ENCODE measurements at regions not wholly inside any gene's neighbourhood (a gene's known extent, or its start where the extent isn't known, plus 50 kb on each side); places are given as distances from the start of the nearest gene placed in this dataset.
"Not testable (repeated sequence)": the region's sequence is repeated elsewhere in the genome, so short reads cannot be mapped to it uniquely, and the experiment has no call there.

DNA sequence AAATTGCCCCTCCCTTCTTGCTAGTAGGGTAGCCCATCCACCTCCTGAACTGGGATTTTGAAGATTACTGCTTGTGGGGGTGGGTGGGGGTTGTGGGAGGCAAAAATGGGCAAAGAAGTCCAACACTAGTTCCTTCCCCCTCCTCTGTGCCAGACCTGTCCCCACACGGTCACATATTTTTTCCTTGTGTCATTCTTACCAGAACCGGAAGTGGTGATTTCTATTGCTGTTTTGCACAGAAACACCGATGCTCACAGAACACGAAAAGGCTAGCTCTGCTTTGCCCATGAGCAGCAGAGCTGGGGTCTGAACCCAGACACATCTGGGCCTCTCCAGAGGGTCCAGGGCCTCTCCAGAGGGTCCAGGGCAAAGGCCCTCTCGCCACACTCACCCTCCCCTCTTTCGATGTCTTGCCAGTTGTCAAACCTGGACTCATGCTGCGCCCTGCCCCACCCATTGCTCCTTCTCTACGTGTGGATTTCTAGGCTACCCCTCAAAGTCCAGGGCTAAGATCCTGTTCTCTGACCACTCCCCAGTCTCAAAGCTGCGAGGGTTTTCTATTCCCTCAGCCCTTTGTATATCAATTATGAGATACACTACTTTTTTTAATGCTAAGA, 264.4 kb upstream of the MSX2 start:
- Mint-ChIP-seq H3K36me3 (ENCODE audit: low read depth) (no peaks in the 10 kb centered on the region), H3K4me1 (peaks cover 10% of the 10 kb centered on the region), H3K27ac (no peak overlapping the region), H3K9me3 (ENCODE audit: low read depth) (no peaks in the 10 kb centered on the region), H3K4me3 (no peak overlapping the region), H3K27me3 (no peaks in the 10 kb centered on the region)
- POLR2A ChIA-PET: no interaction called here
- DNase-seq: no peak
- CTCF ChIA-PET: no interaction called here
- no peak for ATAC-seq
- intact Hi-C loops (cut with DNase I, micrococcal nuclease): no loop called here

DNA sequence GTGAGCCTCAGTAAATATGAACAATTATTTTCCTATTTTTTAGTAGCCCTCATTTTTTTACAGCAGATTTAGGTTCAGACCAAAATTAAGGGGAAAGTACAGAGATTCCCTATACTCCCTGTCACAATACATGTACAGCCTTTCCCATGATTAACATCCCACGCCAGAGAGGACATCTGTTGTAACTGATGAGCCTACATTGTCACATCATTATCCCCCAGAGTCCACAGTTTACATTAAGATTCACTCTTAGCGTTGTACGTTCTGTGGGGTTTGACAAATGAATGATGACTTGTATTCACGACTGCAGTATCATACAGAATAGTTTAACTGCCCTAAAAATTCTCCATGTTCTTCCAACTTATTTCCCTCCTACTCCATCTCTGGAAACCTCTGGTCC, 262.3 kb upstream of the MSX2 start:
- POLR2A ChIA-PET: no interaction called here
- Mint-ChIP-seq H3K27ac (no peak overlapping the region), H3K36me3 (ENCODE audit: low read depth) (no peaks in the 10 kb centered on the region), H3K4me1 (peaks cover 6% of the 10 kb centered on the region), H3K27me3 (peaks cover 3% of the 10 kb centered on the region), H3K9me3 (ENCODE audit: low read depth) (peaks cover 4% of the 10 kb centered on the region), H3K4me3 (no peak overlapping the region)
- ATAC-seq (no peak), DNase-seq (no peak)
- CTCF ChIA-PET: no interaction called here
- intact Hi-C loops (cut with DNase I, micrococcal nuclease): no loop called here

DNA sequence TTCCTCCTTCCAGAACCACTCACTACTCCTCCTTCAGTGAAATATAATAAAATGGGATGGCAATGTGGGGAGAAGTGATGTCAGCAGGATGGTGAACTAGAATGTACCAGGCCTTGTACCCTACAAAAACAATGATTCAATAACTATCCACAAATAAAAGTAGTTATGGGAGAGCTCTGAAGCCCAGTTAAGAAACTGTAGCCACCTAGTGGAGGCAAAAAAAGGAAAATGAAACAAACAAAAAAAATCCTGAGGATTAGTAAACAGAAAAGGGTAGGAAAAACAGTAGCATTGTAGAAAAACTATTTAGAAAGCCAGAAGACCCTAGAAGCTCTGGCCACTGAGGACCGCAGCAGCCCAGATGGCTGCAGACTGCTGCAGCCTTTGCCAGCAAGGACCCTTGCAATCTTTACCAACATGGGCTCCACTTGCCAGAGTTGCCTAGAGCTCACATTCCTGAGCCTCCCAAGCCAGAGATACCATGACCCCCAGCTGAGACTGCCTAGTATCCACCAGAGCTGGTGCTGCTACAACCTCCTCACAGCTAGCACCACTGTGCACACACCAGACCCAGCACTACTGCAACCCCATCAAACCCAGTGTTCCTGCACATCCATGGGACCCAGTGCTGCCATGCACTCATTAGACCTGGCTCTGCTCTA, 259.7 kb upstream of the MSX2 start:
- H3K4me3 Mint-ChIP-seq: no peak overlapping the region
- peaks cover 6% of the 10 kb centered on the region for H3K4me1 Mint-ChIP-seq
- H3K36me3 Mint-ChIP-seq (ENCODE audit: low read depth): no peaks in the 10 kb centered on the region
- ChIA-PET POLR2A (no interaction called here), CTCF (no interaction called here)
- peaks cover 3% of the 10 kb centered on the region for H3K27me3 Mint-ChIP-seq
- no peak overlapping the region for H3K27ac Mint-ChIP-seq
- DNase-seq (no peak), ATAC-seq (no peak)
- peaks cover 4% of the 10 kb centered on the region for H3K9me3 Mint-ChIP-seq (ENCODE audit: low read depth)
- intact Hi-C loops (cut with DNase I, micrococcal nuclease): no loop called here

DNA sequence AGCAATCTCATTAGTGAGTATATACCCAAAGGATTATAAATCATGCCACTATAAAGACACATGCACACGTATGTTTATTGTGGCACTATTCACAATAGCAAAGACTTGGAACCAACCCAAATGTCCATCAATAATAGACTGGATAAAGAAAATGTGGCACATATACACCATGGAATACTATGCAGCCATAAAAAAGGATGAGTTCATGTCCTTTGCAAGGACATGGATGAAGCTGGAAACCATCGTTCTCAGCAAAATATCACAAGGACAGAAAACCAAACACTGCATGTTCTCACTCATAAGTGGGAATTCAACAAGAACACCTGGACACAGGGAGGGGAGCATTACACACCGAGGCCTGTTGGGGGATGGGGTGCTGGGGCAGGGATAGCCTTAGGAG, 252.9 kb upstream of the MSX2 start:
- CTCF ChIA-PET; DNase-seq; H3K9me3 Mint-ChIP-seq (ENCODE audit: low read depth); H3K36me3 Mint-ChIP-seq (ENCODE audit: low read depth); POLR2A ChIA-PET; intact Hi-C loops (cut with DNase I, micrococcal nuclease); H3K4me3 Mint-ChIP-seq; H3K4me1 Mint-ChIP-seq; H3K27me3 Mint-ChIP-seq; ATAC-seq; H3K27ac Mint-ChIP-seq: not testable (repeated sequence)

DNA sequence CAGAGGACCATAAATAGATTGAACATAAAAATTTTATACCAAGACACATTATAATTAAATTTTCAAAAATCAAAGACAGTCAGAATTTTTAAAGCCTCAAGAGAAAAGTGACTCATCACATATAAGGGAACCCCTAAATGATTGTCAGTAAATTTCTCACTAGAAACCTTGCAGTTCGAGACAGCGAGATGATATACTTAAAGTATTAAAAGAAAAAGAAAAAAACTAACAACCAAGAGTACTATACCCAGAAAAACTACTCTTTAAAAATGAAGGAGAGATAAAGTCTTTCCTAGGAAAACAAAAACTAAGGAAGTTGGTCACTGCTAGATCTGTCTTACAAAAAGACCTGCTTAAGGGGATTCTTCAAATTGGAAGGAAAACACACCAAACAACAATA, 251.4 kb upstream of the MSX2 start:
- Mint-ChIP-seq H3K9me3 (ENCODE audit: low read depth) (peaks cover 7% of the 10 kb centered on the region), H3K27ac (no peak overlapping the region), H3K4me3 (no peak overlapping the region), H3K36me3 (ENCODE audit: low read depth) (no peaks in the 10 kb centered on the region), H3K4me1 (no peaks in the 10 kb centered on the region), H3K27me3 (no peaks in the 10 kb centered on the region)
- ATAC-seq (no peak), DNase-seq (no peak)
- intact Hi-C loops (cut with DNase I, micrococcal nuclease): no loop called here
- ChIA-PET POLR2A (no interaction called here), CTCF (no interaction called here)

DNA sequence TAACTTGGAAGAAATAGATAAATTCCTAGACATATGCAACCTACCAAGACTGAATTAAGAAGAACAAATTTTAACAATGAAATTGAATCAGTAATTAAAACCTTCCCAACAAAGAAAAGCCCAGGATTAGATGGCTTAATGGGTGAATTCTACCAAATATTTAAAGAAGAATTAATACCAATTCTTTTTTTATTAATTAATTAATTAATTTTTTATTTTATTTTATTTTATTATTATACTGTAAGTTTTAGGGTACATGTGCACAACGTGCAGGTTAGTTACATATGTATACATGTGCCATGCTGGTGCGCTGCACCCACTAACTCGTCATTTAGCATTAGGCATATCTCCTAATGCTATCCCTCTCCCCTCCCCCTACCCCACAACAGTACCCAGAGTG, 248.4 kb upstream of the MSX2 start:
- H3K4me1 Mint-ChIP-seq; H3K27ac Mint-ChIP-seq; ATAC-seq; H3K36me3 Mint-ChIP-seq (ENCODE audit: low read depth); POLR2A ChIA-PET; intact Hi-C loops (cut with DNase I, micrococcal nuclease); CTCF ChIA-PET; DNase-seq; H3K27me3 Mint-ChIP-seq; H3K4me3 Mint-ChIP-seq: not testable (repeated sequence)
- H3K9me3 Mint-ChIP-seq (ENCODE audit: low read depth): peaks cover 18% of the 10 kb centered on the region

DNA sequence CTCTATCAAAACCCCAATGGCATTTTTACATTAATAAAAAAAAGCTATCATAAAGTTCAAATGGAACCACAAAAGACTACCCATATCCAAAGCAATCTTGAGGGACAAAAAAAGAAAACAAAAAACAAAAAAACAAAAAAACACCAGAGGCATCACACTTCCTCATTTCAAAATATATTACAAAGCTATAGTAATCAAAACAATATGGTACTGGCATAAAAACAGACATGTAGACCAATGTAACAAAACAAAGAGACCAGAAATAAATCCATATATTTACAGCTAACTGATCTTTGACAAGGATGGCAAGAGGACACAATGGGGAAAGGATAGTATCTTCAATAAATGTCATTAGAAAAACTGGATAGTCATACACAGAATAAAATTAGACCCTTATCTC, 245.1 kb upstream of the MSX2 start:
- H3K4me3 Mint-ChIP-seq: no peak overlapping the region
- no peak for DNase-seq
- intact Hi-C loops (cut with DNase I, micrococcal nuclease): no loop called here
- no peaks in the 10 kb centered on the region for H3K36me3 Mint-ChIP-seq (ENCODE audit: low read depth)
- POLR2A ChIA-PET: no interaction called here
- no peak for ATAC-seq
- no peak overlapping the region for H3K27ac Mint-ChIP-seq
- peaks cover 2% of the 10 kb centered on the region for H3K4me1 Mint-ChIP-seq
- H3K27me3 Mint-ChIP-seq: peaks cover 2% of the 10 kb centered on the region
- CTCF ChIA-PET: interaction anchor here (0.6 kb wide), 1 partner anchor 421 kb away, joined by 3 read pairs; no protein-coding TSS in a partner anchor
- peaks cover 16% of the 10 kb centered on the region for H3K9me3 Mint-ChIP-seq (ENCODE audit: low read depth)

DNA sequence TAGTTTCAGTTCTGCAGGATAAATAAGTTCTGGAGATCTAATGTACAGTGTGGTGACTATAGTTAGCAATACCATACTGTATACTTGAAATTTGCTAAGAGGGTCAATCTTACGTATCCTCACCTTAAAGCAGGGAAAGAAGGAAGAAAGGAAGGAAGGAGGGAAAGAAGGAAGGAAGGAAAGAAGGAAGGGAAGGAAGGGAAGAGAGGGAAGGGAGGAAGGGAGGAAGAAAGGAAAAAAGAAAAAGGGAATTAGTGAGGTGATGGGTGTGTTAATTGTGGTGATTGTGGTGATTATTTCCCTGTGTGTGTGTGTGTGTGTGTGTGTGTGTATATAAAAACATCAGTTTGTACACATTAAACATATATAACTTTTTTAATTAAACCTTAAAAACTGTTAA, 242.6 kb upstream of the MSX2 start:
- no peak overlapping the region for H3K27ac Mint-ChIP-seq
- no peaks in the 10 kb centered on the region for H3K36me3 Mint-ChIP-seq (ENCODE audit: low read depth)

DNA sequence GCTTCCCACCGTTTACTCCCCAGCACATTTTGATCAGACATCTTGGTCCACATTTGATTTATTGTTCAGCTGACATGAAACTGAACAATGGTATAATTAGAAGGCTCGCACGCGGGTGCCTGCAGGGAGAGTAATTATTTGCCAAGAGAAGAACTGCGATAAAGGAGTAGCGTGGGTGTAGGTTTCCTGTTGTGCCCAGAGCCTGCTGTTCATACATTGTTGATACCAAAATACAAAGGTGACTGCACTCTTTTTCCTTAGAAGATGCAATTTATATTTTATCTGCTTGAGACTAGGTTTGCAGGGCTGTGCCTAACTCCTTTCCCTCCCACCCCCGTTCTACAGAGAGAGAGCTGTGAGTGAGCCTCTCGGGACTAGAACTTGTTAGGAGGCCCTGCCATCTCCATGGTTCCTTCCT, 241.8 kb upstream of the MSX2 start:
- Mint-ChIP-seq H3K27ac (no peak overlapping the region), H3K36me3 (ENCODE audit: low read depth) (no peaks in the 10 kb centered on the region), H3K27me3 (peaks cover 3% of the 10 kb centered on the region), H3K4me1 (peaks cover 2% of the 10 kb centered on the region), H3K9me3 (ENCODE audit: low read depth) (peaks cover 13% of the 10 kb centered on the region), H3K4me3 (no peak overlapping the region)
- ATAC-seq: no peak
- DNase-seq: no peak
- ChIA-PET POLR2A (no interaction called here), CTCF (no interaction called here)
- intact Hi-C loops (cut with DNase I, micrococcal nuclease): no loop called here

More for the DNA sequence above, 242.6 kb upstream of the MSX2 start:
- H3K4me3 Mint-ChIP-seq: no peak overlapping the region
- POLR2A ChIA-PET: no interaction called here
- peaks cover 2% of the 10 kb centered on the region for H3K27me3 Mint-ChIP-seq
- peaks cover 2% of the 10 kb centered on the region for H3K4me1 Mint-ChIP-seq
- DNase-seq: no peak
- ATAC-seq: no peak
- CTCF ChIA-PET: no interaction called here
- peaks cover 13% of the 10 kb centered on the region for H3K9me3 Mint-ChIP-seq (ENCODE audit: low read depth)
- intact Hi-C loops (cut with DNase I, micrococcal nuclease): no loop called here

DNA sequence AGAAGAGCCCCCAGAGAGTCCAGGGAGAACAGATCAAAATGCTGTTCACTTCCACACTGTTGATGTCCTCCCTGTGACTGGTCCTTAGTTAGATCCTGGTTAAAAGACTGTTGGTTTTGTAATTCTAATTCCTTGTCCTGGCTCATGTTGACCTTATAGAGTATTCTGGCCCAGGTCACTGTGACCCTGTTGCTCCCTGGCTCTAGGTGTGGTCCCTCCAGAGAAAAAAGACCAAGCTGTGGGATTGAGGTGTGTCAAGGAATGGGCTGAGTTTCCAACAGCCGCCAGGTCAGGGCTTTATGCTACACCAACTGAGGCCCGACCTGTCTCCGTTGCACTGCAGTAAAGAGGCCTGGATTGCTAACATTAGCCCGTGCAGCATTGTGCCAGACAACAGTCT, 241.0 kb upstream of the MSX2 start:
- Mint-ChIP-seq H3K4me3 (no peak overlapping the region), H3K9me3 (ENCODE audit: low read depth) (peaks cover 11% of the 10 kb centered on the region), H3K4me1 (peaks cover 2% of the 10 kb centered on the region), H3K27me3 (peaks cover 3% of the 10 kb centered on the region), H3K27ac (no peak overlapping the region), H3K36me3 (ENCODE audit: low read depth) (no peaks in the 10 kb centered on the region)
- POLR2A ChIA-PET: no interaction called here
- no peak for ATAC-seq
- DNase-seq: no peak
- CTCF ChIA-PET: no interaction called here
- intact Hi-C loops (cut with DNase I, micrococcal nuclease): no loop called here

DNA sequence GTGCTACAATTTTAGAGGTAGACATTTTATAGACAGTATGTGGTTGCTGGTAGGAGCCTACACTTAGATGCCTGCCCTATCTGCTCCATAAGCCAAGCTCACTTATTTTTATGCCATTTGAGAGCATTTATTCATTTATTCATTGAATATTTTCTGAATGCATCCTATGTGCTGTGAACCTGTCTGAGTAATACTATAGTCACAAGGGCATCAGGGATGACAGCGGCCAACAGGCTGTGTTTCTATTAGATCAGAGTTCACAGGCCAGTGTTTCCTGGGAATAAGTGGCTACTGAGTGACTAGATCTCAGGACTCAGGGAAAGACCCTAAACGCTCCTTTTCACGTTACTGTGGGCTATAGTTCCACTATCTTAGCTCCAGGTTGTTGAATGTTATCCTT, 235.2 kb upstream of the MSX2 start:
- no peaks in the 10 kb centered on the region for H3K4me1 Mint-ChIP-seq
- no peak for DNase-seq

DNA sequence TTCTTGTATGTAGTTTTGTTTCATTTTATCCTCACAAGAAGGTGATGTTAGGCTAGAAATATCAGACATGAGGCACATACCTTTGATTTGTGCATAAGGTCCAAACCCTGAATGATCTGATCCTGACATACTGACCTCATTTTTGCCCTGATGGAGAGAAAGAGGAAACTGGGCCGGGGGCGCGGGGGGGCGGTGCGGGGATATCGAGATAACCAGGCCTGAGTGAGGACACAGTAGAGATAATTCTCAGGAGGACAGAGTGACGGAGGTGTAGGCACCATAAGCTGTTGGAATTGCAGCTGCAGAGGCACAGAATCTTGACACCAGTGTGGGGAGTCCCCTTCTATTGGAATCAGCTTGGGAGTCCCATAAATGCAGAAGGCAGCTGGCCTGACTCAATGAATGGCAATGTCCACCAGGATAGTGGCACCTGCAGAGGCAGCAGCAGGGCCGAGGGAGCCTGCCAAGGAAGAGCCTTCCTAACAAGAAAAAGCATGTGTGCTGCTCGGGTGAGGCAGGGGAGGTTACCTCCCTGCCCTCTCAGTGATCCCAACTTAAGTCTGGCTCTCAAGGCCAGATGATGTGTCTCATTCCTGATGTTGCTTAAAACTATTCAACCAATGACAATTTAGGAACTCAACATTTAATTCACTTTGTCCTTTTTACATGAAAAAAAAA, 234.3 kb upstream of the MSX2 start:
- ChIA-PET POLR2A (interaction anchor here (0.6 kb wide), 1 partner anchor 12 kb away, joined by 5 read pairs; no protein-coding TSS in a partner anchor), CTCF (no interaction called here)
- Mint-ChIP-seq H3K36me3 (ENCODE audit: low read depth) (no peaks in the 10 kb centered on the region), H3K27me3 (peaks cover 2% of the 10 kb centered on the region), H3K4me1 (no peaks in the 10 kb centered on the region), H3K27ac (no peak overlapping the region), H3K4me3 (no peak overlapping the region), H3K9me3 (ENCODE audit: low read depth) (no peaks in the 10 kb centered on the region)
- intact Hi-C loops (cut with DNase I, micrococcal nuclease): no loop called here
- ATAC-seq: no peak
- DNase-seq: no peak

More for the DNA sequence above, 235.2 kb upstream of the MSX2 start:
- Mint-ChIP-seq H3K4me3 (no peak overlapping the region), H3K9me3 (ENCODE audit: low read depth) (peaks cover 2% of the 10 kb centered on the region), H3K27ac (no peak overlapping the region), H3K27me3 (peaks cover 2% of the 10 kb centered on the region), H3K36me3 (ENCODE audit: low read depth) (no peaks in the 10 kb centered on the region)
- ChIA-PET CTCF (interaction anchor here (0.5 kb wide), 1 partner anchor 900 kb away, joined by 3 read pairs; no protein-coding TSS in a partner anchor), POLR2A (interaction anchor here (0.6 kb wide), 1 partner anchor 301 kb away, joined by 3 read pairs; no protein-coding TSS in a partner anchor)
- no peak for ATAC-seq
- intact Hi-C loops (cut with DNase I, micrococcal nuclease): no loop called here

All from activated CD4-positive, alpha-beta T cell treated with anti-CD3 and anti-CD28 coated beads for 36 hours (primary cell).